22Rv1 (cell line): ENCODE measurements at regions not wholly inside any gene's neighbourhood (a gene's known extent, or its start where the extent isn't known, plus 50 kb on each side); places are given as distances from the start of the nearest gene placed in this dataset.

Experiments
- H3K27ac ChIP-seq: fragments of 450-650 bp; 2 replicates; pipeline ENCODE4 v1.5.1; 2017
- ZFX ChIP-seq: fragments of 450-650 bp; IDR thresholded peaks from 2 replicates; pipeline ENCODE4 v1.6.1; 2017; ENCODE audit warnings: antibody characterized with exemption, borderline replicate concordance
- TF ChIP-seq, protein P1 (sequence below): fragments of 450-650 bp; IDR thresholded peaks from 2 replicates; pipeline ENCODE4 v1.5.1; 2017; ENCODE audit warnings: mild to moderate bottlenecking

DNA sequence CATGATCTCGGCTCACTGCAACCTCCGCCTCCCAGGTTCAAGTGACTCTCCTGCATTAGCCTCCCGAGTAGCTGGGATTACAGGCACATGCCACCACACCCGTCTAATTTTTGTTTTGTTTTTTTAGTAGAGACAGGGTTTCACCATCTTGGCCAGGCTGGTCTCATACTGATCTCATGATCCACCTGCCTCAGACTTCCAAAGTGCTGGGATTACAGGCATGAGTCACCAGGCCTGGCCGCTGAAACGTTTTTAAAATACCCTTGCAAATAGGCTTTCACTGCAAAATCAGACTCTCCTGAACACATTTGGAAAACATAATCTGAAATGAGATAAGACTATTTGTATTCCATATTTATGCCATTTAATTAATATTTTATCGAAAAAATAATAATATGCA is 826.1 kb upstream of the CNTN5 start:
- TF ChIP-seq, protein P1, sequence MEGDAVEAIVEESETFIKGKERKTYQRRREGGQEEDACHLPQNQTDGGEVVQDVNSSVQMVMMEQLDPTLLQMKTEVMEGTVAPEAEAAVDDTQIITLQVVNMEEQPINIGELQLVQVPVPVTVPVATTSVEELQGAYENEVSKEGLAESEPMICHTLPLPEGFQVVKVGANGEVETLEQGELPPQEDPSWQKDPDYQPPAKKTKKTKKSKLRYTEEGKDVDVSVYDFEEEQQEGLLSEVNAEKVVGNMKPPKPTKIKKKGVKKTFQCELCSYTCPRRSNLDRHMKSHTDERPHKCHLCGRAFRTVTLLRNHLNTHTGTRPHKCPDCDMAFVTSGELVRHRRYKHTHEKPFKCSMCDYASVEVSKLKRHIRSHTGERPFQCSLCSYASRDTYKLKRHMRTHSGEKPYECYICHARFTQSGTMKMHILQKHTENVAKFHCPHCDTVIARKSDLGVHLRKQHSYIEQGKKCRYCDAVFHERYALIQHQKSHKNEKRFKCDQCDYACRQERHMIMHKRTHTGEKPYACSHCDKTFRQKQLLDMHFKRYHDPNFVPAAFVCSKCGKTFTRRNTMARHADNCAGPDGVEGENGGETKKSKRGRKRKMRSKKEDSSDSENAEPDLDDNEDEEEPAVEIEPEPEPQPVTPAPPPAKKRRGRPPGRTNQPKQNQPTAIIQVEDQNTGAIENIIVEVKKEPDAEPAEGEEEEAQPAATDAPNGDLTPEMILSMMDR = no peak
- TF ChIP-seq ZFX = no peak
- H3K27ac ChIP-seq = no peak overlapping the region

DNA sequence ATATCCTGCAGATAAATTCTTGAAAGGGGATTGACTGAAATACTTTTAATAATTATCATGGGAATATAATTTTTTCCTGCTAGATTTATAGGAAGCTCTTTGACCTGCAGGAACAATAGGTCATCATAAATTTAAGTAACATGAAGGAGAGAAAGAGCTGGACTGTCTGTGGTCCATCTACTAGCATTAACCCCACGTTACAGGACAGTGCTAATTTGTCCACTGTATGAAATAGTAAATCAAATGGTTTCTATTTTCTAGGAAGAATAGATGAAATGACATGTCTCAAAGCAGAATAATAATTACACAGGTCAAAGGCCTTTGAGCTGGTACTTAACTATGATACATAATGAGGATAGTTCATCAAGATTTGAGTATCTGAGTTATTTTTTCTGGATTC is 825.4 kb upstream of the CNTN5 start:
- H3K27ac ChIP-seq = no peak overlapping the region
- no peak for TF ChIP-seq ZFX
- TF ChIP-seq, protein P1 = no peak

- TF ChIP-seq ZFX = no peak
- TF ChIP-seq, protein P1 = no peak
- no peak overlapping the region for H3K27ac ChIP-seq
Measured at GRCh38 chr11:98207086-98207485, 813.7 kb upstream of the CNTN5 start.

DNA sequence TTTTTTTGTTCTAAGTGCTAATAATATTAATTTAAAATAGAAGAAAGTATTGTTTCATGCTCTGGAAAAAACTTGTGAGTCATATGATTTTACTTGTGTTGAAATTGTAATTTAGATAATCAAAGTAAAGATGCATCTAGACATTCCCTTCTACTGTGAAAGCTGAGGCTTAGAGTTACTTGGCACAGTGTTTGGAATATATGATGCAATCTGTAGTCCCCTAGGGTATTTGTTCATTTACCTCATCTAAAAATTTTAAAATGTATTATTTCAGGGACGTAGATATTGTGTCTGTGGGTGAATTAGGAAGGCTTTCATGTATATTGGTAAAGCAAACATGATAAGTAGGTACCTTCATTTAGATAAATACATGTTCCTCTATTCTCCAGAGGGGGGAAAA is 793.5 kb upstream of the CNTN5 start:
- no peak overlapping the region for H3K27ac ChIP-seq
- TF ChIP-seq, protein P1 = no peak
- TF ChIP-seq ZFX = no peak

- no peak overlapping the region for H3K27ac ChIP-seq
- TF ChIP-seq ZFX = no peak
- TF ChIP-seq, protein P1 = no peak
Measured at GRCh38 chr11:98230678-98231077, 790.1 kb upstream of the CNTN5 start.

DNA sequence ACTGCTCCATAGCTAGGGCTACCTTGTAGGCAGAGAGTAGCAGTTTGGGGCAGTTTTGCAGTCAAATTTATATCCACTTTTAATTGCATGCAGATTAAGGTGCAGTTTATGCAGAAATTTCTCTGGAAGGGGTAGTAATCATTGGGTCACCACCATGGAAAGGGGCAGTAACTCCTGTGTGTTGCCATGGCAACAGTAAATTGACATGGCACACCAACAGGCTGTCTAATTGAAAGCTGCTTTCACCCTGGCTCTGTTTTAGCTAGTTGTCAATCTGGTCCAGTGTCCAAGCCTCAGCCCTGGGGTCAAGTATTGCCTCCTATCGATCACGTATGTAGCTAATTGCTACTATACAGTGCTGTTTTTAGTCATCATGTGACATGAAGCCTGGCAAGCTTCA is 786.1 kb upstream of the CNTN5 start:
- TF ChIP-seq ZFX = no peak
- TF ChIP-seq, protein P1 = no peak
- H3K27ac ChIP-seq = no peak overlapping the region

- H3K27ac ChIP-seq = no peak overlapping the region
- no peak for TF ChIP-seq ZFX
- TF ChIP-seq, protein P1 = no peak
Measured at GRCh38 chr11:98243897-98244296, 776.9 kb upstream of the CNTN5 start.
